ENCODE measurements at regions not wholly inside any gene's neighbourhood (a gene's known extent, or its start where the extent isn't known, plus 50 kb on each side); places are given as distances from the start of the nearest gene placed in this dataset.

GRCh38 chr6:67201563-67201962 lies 1433.5 kb upstream of the ADGRB3 start:
- Histone ChIP-seq H3K4me3 (ENCODE audit: extremely low read depth in 1 of 4, insufficient read depth in 2 of 4, low read depth in 3 of 4, low read length in 4 of 4) (no peak overlapping the region), H4K5ac (ENCODE audit: insufficient read length, low read depth, low read length) (no peak overlapping the region), H2BK15ac (ENCODE audit: low read length) (no peak overlapping the region), H3K79me1 (ENCODE audit: low read depth, low read length) (no peaks in the 10 kb centered on the region), H4K91ac (replicated peaks; ENCODE audit: insufficient read length, low read length) (no peak overlapping the region), H2AFZ (ENCODE audit: low read length) (no peak overlapping the region), H3K9me3 (ENCODE audit: insufficient read depth in 2 of 2, low read depth in 1 of 2, low read length in 1 of 2) (no peaks in the 10 kb centered on the region; a peak in 1 of 4 replicates), H3K23ac (ENCODE audit: insufficient read length) (no peak overlapping the region), H3K79me2 (ENCODE audit: control insufficient read depth in 1 of 2, insufficient read depth in 2 of 2, low read length in 2 of 2) (no peaks in the 10 kb centered on the region), H3K14ac (ENCODE audit: insufficient read length) (no peak overlapping the region), H2BK120ac (replicated peaks; ENCODE audit: low read depth, low read length) (no peak overlapping the region), H3K36me3 (ENCODE audit: control insufficient read depth in 2 of 4, insufficient read depth in 4 of 4, low read length in 3 of 4) (no peaks in the 10 kb centered on the region), H3K27ac (ENCODE audit: low read depth, low read length) (no peak overlapping the region), H2BK5ac (ENCODE audit: low read depth, low read length) (no peak overlapping the region), H3K4ac (replicated peaks; ENCODE audit: insufficient read length, low read depth, low read length) (no peak overlapping the region), H3K27me3 (replicated peaks in 1 of 4; ENCODE audit: control insufficient read depth in 3 of 4, extremely low read depth in 1 of 4, insufficient read depth in 3 of 4, low read length in 3 of 4) (no peaks in the 10 kb centered on the region), H2AK5ac (ENCODE audit: low read depth, low read length) (no peak overlapping the region), H3K9ac (replicated peaks in 1 of 4; ENCODE audit: extremely low read depth in 1 of 4, low read depth in 3 of 4, low read length in 3 of 4) (no peak overlapping the region), H4K20me1 (replicated peaks in 1 of 2; ENCODE audit: control insufficient read depth in 1 of 2, insufficient read depth in 2 of 2, low read length in 2 of 2) (no peaks in the 10 kb centered on the region), H3K18ac (ENCODE audit: extremely low read depth, low read length) (no peak overlapping the region), H3K23me2 (ENCODE audit: low read depth, low read length) (no peaks in the 10 kb centered on the region), H3K56ac (replicated peaks; ENCODE audit: insufficient read length, low read depth, low read length) (no peak overlapping the region), H4K8ac (ENCODE audit: extremely low read depth, insufficient read depth, low read length) (no peak overlapping the region), H2BK20ac (ENCODE audit: low read length) (no peak overlapping the region), H3K4me2 (ENCODE audit: insufficient read depth in 1 of 2, low read depth in 2 of 2, low read length in 2 of 2) (no peak overlapping the region), H3K4me1 (replicated peaks in 1 of 4; ENCODE audit: control insufficient read depth in 3 of 4, insufficient read depth in 4 of 4, low read length in 3 of 4) (no peaks in the 10 kb centered on the region), H2BK12ac (ENCODE audit: low read depth, low read length) (no peak overlapping the region)
- DNase-seq (ENCODE audit: low read depth in 1 of 2, low spot score in 2 of 2) (no peak), FAIRE-seq (no peak)
- TF ChIP-seq ASH2L (IDR thresholded peaks at IDR 0.05; ENCODE audit: low read length) = no peak
- TF ChIP-seq CBX5 (IDR thresholded peaks at IDR 0.05; ENCODE audit: low read depth, low read length) = no peak
- TF ChIP-seq BCL11A (IDR thresholded peaks at IDR 0.05; ENCODE audit: low read depth in 2 of 2, low read length in 2 of 2) = no peak
- no peak for TF ChIP-seq ZNF274 (IDR thresholded peaks at IDR 0.05; ENCODE audit: borderline replicate concordance, extremely low read depth, low read length)
- TF ChIP-seq KDM5A (IDR thresholded peaks at IDR 0.05; ENCODE audit: low read length) = no peak
- no peak for TF ChIP-seq CBX8 (IDR thresholded peaks at IDR 0.05; ENCODE audit: borderline replicate concordance, low read depth, low read length)
- 94% methylated on average over 13 of the region's 13 CpGs; no CpG with 5 or more reads in 1 of the 2 experiments for WGBS, 2 experiments (ENCODE audit: extremely low coverage in 1 of 2, insufficient coverage in 1 of 2, insufficient read length in 1 of 2, insufficient replicate concordance in 2 of 2, low coverage in 1 of 2, low lambda C conversion rate in 2 of 2, missing lambda C conversion rate in 1 of 2)
- POLR2A ChIA-PET (ENCODE audit: partially characterized antibody) = no interaction called here
- CTCF ChIA-PET (ENCODE audit: partially characterized antibody) = no interaction called here

Measured in H1 (cell line).